ENCODE measurements at regions not wholly inside any gene's neighbourhood (a gene's known extent, or its start where the extent isn't known, plus 50 kb on each side); places are given as distances from the start of the nearest gene placed in this dataset.

- Histone ChIP-seq H3K27me3 (replicated peaks; ENCODE audit: insufficient read depth, low read length) (no peaks in the 10 kb centered on the region), H3K4me2 (ENCODE audit: low read depth, low read length) (no peak overlapping the region), H2AFZ (ENCODE audit: low read length) (no peak overlapping the region), H3K36me3 (replicated peaks; ENCODE audit: insufficient read depth, low read length) (no peaks in the 10 kb centered on the region), H3K4me1 (ENCODE audit: low read length) (no peaks in the 10 kb centered on the region), H4K20me1 (ENCODE audit: insufficient read depth, low read length) (no peaks in the 10 kb centered on the region), H3K79me2 (ENCODE audit: low read length) (no peaks in the 10 kb centered on the region), H3F3A (ENCODE audit: insufficient read depth, low read length) (no peaks in the 10 kb centered on the region), H3K27ac (ENCODE audit: low read length) (no peak overlapping the region), H3K9me2 (replicated peaks; ENCODE audit: insufficient read depth, low read length) (no peaks in the 10 kb centered on the region), H3K9ac (ENCODE audit: low read length) (no peak overlapping the region), H3K9me3 (replicated peaks; ENCODE audit: insufficient read depth, low read length) (no peaks in the 10 kb centered on the region), H3K4me3 (ENCODE audit: low read length) (no peak overlapping the region)
- peak; percentile 65 for DNase-seq
- TF ChIP-seq CTCF (IDR thresholded peaks at IDR 0.05; ENCODE audit: low read length) = peak; percentile 69
- TF ChIP-seq EZH2phosphoT487 (IDR thresholded peaks at IDR 0.05; ENCODE audit: low read length) = no peak
- TF ChIP-seq EZH2 (optimal IDR thresholded peaks at IDR 0.05; ENCODE audit: low read depth, low read length) = no peak
Observed at GRCh38 chr5:57779383-57780223, 297.0 kb upstream of the ACTBL2 start.

GRCh38 chr5:57778501-57779091, 296.0 kb upstream of the ACTBL2 start:
- no peaks in the 10 kb centered on the region for H3K9me3 ChIP-seq (replicated peaks; ENCODE audit: insufficient read depth, low read length)
- no peaks in the 10 kb centered on the region for H3F3A ChIP-seq (ENCODE audit: insufficient read depth, low read length)
- H3K79me2 ChIP-seq (ENCODE audit: low read length) = no peaks in the 10 kb centered on the region
- H3K36me3 ChIP-seq (replicated peaks; ENCODE audit: insufficient read depth, low read length) = no peaks in the 10 kb centered on the region
- H3K4me2 ChIP-seq (ENCODE audit: low read depth, low read length) = no peak overlapping the region
- no peak for DNase-seq
- H3K27ac ChIP-seq (ENCODE audit: low read length) = no peak overlapping the region
- H3K27me3 ChIP-seq (replicated peaks; ENCODE audit: insufficient read depth, low read length) = no peaks in the 10 kb centered on the region
- TF ChIP-seq EZH2 (optimal IDR thresholded peaks at IDR 0.05; ENCODE audit: low read depth, low read length) = no peak
- no peak for TF ChIP-seq EZH2phosphoT487 (IDR thresholded peaks at IDR 0.05; ENCODE audit: low read length)
- no peak for TF ChIP-seq CTCF (IDR thresholded peaks at IDR 0.05; ENCODE audit: low read length)
- H2AFZ ChIP-seq (ENCODE audit: low read length) = no peak overlapping the region
- no peaks in the 10 kb centered on the region for H4K20me1 ChIP-seq (ENCODE audit: insufficient read depth, low read length)
- no peak overlapping the region for H3K4me3 ChIP-seq (ENCODE audit: low read length)
- no peaks in the 10 kb centered on the region for H3K4me1 ChIP-seq (ENCODE audit: low read length)
- no peaks in the 10 kb centered on the region for H3K9me2 ChIP-seq (replicated peaks; ENCODE audit: insufficient read depth, low read length)
- H3K9ac ChIP-seq (ENCODE audit: low read length) = no peak overlapping the region

GRCh38 chr5:57777174-57777581, 294.6 kb upstream of the ACTBL2 start:
- no peaks in the 10 kb centered on the region for H3F3A ChIP-seq (ENCODE audit: insufficient read depth, low read length)
- TF ChIP-seq EZH2 (optimal IDR thresholded peaks at IDR 0.05; ENCODE audit: low read depth, low read length) (no peak), CTCF (IDR thresholded peaks at IDR 0.05; ENCODE audit: low read length) (no peak), EZH2phosphoT487 (IDR thresholded peaks at IDR 0.05; ENCODE audit: low read length) (no peak)
- no peaks in the 10 kb centered on the region for H3K36me3 ChIP-seq (replicated peaks; ENCODE audit: insufficient read depth, low read length)
- no peaks in the 10 kb centered on the region for H3K9me3 ChIP-seq (replicated peaks; ENCODE audit: insufficient read depth, low read length)
- H3K27me3 ChIP-seq (replicated peaks; ENCODE audit: insufficient read depth, low read length) = no peaks in the 10 kb centered on the region
- H3K79me2 ChIP-seq (ENCODE audit: low read length) = no peaks in the 10 kb centered on the region
- H3K4me3 ChIP-seq (ENCODE audit: low read length) = no peak overlapping the region
- H3K9me2 ChIP-seq (replicated peaks; ENCODE audit: insufficient read depth, low read length) = no peaks in the 10 kb centered on the region
- H2AFZ ChIP-seq (ENCODE audit: low read length) = no peak overlapping the region
- H3K4me2 ChIP-seq (ENCODE audit: low read depth, low read length) = no peak overlapping the region
- H3K27ac ChIP-seq (ENCODE audit: low read length) = no peak overlapping the region
- H3K4me1 ChIP-seq (ENCODE audit: low read length) = no peaks in the 10 kb centered on the region
- DNase-seq = no peak
- H4K20me1 ChIP-seq (ENCODE audit: insufficient read depth, low read length) = no peaks in the 10 kb centered on the region
- H3K9ac ChIP-seq (ENCODE audit: low read length) = no peak overlapping the region

Data from MM.1S (cell line).